GM08714 (cell line): ENCODE measurements at regions not wholly inside any gene's neighbourhood (a gene's known extent, or its start where the extent isn't known, plus 50 kb on each side); places are given as distances from the start of the nearest gene placed in this dataset.
"Not testable (repeated sequence)": the region's sequence is repeated elsewhere in the genome, so short reads cannot be mapped to it uniquely, and the experiment has no call there.

Source experiments
- H3K4me3 ChIP-seq: fragments of 200-500 bp; sonication (Bioruptor generic); 2 replicates; pipeline ENCODE4 v1.5.1; 2014; ENCODE audit warnings: mild to moderate bottlenecking, low read length, inconsistent platforms
- ZNF274 ChIP-seq: IDR thresholded peaks from 2 replicates; pipeline ENCODE4 v1.6.1; 2012; ENCODE audit warnings: mild to moderate bottlenecking, low read depth, low read length

DNA sequence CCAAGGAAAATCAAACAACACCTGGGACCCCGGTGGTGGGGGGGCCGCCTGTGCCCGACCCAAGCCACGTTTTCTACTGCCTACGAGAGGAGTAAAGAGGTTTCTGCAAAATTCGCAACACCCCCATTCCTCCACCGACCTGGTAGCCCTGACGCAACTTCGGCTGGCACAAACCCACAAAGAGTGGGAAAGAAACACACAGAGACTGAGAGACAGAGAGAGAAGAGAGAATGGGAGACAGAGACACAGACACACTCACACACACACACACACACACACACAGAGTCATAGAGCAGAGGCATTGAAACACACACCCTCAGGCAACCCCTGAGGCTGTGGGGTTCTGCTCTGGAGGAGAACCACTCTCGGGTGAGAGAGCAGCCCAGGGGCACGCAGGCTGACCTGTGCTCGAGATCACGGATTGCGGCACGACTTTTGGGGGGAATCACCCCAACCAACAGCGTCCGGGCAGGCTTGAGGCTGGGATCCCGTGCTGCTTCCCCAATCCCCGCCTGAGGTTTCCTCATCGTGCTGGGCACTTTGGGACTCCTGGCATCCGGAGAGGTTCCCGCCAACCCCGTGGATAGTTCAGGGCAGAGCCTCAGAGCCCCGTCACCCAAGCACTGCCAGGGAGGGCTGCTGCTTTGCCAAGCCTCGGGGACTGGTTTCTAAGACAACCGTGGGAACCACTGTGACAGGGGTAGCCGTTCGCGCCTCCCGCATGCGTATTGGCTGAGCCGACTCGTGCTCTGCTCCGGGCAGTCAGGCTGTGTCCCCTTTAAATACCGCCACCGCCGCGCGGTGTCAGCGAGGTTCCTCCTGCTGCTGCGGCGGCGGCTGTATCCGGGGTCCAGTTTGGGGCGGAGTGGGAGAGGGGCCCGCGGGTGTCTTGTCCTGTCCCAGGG, 682.4 kb upstream of the TPTE start:
- no peak overlapping the region for H3K4me3 ChIP-seq
- no peak for TF ChIP-seq ZNF274

DNA sequence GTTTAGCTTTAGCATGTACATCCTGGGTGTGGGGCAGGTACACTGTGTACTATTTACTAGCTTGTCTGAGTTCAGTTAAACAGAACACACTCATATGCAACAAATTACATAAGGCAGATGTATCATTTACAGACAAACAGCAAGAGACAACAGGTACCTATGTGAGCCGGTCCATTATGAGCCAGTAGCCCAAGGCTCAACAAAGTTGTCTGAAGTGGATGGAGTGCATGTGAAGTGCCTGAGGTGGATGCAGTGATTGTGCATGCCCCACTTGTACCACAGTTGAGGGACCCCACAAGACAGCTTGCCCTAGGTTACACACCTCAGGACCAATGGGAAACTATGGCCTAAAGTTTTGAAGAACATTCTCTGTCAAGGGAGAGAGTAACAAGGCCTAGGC, 677.3 kb upstream of the TPTE start:
- H3K4me3 ChIP-seq: not testable (repeated sequence)

GRCh38 chr21:9847511-9847910, 673.9 kb upstream of the TPTE start:
- H3K4me3 ChIP-seq: not testable (repeated sequence)

GRCh38 chr21:9851166-9851565, 670.2 kb upstream of the TPTE start:
- not testable (repeated sequence) for H3K4me3 ChIP-seq

GRCh38 chr21:9851695-9852094, 669.7 kb upstream of the TPTE start:
- not testable (repeated sequence) for H3K4me3 ChIP-seq

DNA sequence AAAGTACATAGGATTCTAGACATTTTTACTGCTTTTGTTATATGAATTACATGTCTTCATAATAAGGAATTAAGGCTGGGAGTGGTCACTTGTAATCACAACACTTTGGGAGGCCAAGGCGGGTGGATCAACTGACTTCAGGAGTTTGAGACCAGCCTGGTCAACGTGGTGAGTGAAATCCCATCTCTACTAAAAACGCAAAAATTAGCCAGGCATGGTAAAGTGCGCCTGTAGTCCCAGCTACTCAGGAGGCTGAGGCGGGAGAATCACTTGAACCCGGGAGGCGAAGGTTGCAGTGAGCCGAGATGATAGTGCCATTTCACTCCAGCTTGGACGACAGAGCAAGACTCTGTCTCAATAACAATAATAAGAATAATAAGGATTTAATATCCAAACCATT, 663.8 kb upstream of the TPTE start:
- H3K4me3 ChIP-seq: not testable (repeated sequence)

DNA sequence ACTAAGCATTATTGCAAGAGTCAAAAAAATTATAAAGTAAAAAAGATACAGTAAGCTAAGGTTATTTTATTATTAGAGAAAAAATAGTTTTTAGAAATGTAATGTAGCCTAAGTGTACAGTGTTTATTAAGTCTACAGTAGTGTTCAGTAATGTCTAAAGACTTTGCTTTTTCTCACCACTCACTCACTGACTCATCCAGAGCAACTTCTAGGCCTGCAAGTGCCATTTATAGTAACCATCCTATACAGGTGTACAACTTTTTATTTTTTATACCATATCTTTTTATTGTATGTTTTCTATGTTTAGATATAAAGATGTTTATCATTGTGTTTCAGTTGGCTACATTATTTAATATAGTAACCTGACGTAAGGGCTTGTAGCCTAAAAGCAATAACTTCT, 661.5 kb upstream of the TPTE start:
- H3K4me3 ChIP-seq: not testable (repeated sequence)

- H3K4me3 ChIP-seq: not testable (repeated sequence)
Measured at GRCh38 chr21:9862456-9862855, 658.9 kb upstream of the TPTE start.

DNA sequence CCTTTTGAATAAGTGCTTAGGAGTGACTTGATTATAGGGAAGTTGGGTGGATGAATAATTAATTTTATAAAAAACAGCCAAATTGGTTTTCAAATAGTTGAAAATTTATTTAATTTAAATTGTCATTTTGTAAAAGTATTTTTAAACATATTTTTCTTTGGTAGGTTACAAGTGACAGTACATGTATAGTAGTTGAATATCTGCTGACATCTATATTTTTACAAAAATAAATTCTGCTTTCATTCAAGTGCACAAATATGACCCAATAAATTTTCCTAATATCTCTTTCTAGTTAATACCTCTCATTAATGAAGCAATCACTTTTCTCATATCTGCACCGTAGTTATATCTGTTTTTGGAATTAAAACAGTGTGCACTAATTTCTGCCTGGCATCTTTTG, 653.6 kb upstream of the TPTE start:
- H3K4me3 ChIP-seq: not testable (repeated sequence)

GRCh38 chr21:9873096-9873495, 648.3 kb upstream of the TPTE start:
- not testable (repeated sequence) for H3K4me3 ChIP-seq

GRCh38 chr21:9874136-9874535, 647.2 kb upstream of the TPTE start:
- H3K4me3 ChIP-seq: not testable (repeated sequence)

DNA sequence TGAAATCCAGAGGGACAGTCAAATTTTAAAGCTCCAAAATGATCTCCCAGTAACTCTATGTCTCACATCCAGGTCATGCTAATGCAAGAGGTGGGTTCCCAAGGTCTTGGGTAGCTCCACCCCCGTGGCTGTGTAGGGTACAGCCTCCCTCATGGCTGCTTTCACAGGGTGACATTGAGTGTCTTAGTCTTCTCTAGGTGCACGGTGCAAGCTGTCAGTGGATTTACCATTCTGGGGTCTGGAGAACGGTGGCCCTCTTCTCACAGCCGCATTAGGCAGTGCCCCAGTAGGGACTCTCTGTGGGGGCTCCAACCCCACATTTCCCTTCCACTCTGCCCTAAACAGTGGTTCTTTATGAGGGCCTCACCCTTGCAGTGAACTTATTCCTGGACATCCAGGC, 640.0 kb upstream of the TPTE start:
- H3K4me3 ChIP-seq: not testable (repeated sequence)

GRCh38 chr21:9883047-9883446, 638.3 kb upstream of the TPTE start:
- H3K4me3 ChIP-seq: not testable (repeated sequence)

DNA sequence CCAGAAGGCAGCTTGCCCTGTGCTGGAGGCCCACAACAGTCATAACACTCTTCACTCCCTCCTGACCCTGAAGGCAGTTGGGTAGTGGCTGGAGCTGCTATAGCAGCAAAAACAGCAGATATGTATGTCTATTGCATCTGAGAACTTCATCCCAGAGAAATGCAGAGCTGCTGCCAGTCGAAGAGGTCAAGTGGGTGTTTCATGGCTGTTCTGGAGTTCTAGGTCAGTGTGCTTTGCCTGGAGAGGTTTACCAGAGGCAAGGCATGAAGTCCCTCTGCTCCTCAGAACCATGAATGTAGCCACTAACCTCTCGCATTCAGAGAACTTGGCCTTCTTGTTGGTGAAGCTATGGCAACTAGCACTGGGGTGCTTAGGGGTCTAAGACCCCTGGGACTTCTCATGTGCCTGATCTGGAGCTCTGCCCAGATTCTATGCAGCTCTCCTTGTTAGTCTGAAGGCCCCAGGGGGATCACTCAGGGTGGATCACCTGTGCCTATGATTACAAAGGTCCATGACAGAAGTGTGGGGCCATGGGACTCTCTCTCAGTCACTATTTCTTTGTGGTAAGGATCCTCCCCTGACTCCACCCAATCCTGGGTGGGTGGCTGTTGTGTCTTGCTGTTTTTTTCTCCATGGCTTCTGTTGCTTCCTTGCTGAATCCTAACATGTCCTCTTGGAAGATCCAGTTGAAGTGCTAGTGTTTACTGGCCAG, 637.7 kb upstream of the TPTE start:
- H3K4me3 ChIP-seq: not testable (repeated sequence)

DNA sequence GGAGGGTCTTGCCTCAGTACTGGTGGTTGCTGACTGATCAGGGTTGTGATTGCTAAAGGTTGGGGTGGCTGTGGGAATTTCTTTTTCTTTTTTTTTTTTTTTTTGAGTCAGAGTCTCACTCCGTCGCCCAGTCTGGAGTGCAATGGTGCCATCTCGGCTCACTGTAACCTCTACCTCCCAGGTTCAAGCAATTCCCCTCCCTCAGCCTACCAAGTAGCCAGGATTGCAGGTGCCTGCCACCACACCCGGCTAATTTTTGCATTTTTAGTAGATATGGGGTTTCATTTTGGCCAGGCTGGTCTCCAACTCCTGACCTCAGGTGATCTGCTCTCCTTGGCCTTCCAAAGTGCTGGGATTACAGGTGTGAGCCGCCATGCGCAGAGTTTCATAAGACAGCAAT, 632.9 kb upstream of the TPTE start:
- H3K4me3 ChIP-seq: not testable (repeated sequence)

DNA sequence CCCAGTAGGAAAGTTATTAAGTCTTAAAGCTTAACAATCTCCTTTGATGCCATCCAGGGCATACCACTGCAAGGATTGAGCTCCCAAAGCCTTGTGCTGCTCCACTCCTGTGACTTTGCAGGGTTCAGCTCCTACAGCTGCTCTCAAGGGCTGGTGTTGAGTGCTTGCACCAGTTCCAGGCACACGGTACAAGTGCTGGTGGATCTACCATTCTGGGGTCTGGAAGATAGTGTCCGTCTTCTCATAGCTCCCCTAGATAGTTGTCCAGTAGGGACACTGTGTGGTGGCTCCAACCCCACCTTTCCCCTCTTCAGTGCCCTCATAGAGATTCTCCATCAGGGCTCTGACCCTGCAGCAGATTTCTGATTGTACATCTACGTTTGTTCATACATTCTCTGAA, 617.8 kb upstream of the TPTE start:
- not testable (repeated sequence) for H3K4me3 ChIP-seq

DNA sequence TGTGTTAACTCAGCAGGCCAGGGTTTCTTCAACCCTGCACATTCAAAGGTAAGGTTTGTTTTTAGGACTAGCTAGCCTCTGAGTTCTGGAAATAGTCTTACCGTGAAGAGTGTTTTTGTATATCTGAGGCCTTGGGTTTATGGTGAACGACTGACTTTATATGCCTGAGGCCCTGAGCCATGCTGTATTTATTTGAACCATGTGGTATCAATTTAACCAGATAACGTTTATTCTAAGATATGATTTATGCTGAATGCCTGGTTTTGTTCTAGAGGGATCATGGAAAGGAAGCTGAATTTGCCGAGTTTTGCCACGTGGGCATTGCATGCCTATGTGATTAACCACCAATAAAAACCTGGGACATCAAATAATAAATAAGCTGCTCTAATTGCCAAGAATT, 607.2 kb upstream of the TPTE start:
- H3K4me3 ChIP-seq: not testable (repeated sequence)

DNA sequence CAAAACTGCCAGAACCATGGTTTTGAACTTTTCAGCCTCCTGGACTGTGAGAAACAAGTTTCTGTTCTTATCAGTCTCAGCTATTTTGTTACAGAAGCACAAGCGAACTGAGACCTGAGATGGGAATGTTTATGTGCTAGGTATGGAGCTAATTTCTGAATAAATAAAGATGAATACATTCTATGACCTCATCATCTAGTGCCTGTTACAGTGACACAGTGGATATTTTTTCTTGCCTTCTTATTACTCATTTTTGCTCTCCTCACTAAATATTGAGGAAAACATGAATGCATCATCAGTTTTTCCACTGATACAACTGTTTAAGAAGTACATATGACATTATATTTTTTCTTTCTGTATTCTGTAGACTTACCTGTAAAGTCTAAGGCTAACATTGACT, 601.9 kb upstream of the TPTE start:
- not testable (repeated sequence) for H3K4me3 ChIP-seq

DNA sequence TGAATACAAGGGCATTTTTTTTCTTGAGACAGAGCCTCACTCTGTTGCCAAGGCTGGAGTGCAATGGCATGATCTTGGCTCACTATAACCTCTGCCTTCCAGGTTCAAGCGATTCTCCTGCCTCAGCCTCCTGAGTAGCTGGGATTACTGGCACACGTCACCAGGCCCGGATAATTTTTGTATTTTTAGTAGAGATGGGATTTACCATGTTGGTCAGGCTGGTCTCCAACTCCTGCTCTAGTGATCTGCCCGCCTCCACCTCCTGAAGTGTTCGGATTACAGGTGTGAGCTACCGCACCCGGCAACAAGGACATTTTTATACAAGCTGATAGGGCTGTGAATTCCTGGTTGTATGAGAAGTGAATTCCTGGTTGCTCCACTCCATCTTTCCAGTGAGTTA, 577.7 kb upstream of the TPTE start:
- H3K4me3 ChIP-seq: not testable (repeated sequence)

DNA sequence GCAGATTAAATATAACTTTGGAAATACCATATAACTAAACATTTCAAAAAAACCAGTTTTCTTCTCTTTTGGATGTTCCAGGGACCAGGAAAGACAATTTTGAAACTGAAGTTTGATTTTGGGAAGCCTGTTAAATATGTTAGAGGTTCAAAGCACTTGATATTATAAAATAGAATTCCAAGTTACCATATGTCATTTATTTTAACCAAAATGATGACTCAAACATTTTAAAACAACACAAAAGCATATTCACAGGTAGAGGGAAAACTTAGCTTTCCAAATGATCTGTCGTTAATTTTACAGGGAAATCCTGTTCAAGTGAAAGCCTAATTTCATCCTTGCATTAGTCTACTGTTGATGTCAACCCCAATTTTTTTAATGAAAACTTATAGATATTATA, 575.3 kb upstream of the TPTE start:
- H3K4me3 ChIP-seq: not testable (repeated sequence)

- H3K4me3 ChIP-seq: not testable (repeated sequence)
Measured at GRCh38 chr21:9949510-9950289, 571.7 kb upstream of the TPTE start.

DNA sequence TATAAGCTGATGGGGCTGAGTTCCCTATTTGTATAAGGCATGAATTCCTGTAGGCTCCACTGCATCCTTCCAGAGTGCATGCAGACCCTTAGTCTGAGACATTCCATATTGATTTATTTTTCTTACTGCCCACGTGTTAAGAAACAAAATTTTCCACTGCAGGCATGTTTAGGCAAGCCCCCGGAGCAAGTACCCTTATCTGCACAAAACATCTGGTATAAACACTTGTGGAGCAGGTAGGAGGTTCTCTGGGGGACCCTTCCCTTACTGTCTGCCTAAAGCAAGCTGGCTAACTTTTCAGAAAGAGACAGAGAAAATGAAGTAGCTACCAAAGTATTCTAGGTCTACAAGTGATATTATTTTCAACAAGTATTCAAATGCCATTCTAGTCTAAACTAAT, 571.0 kb upstream of the TPTE start:
- not testable (repeated sequence) for H3K4me3 ChIP-seq
